WTC11 (cell line): ENCODE measurements at regions not wholly inside any gene's neighbourhood (a gene's known extent, or its start where the extent isn't known, plus 50 kb on each side); places are given as distances from the start of the nearest gene placed in this dataset.

Experiments
- ATAC-seq: fragments of 200-7000 bp; cut with Tn5 transposase; 2 replicates; pipeline ENCODE4 v1.10.0; 2021; ENCODE audit warnings: mild to moderate bottlenecking, moderate library complexity
- CTCF ChIA-PET: fragments of 300-600 bp; sonication (Branson Sonifier 250); formaldehyde crosslinking; loops from one replicate; lab custom pipeline; 2021; ENCODE audit warnings: antibody characterized with exemption; lab: Charles Lee
- POLR2A ChIA-PET: fragments of 350-600 bp; sonication (Branson Sonifier 250); formaldehyde crosslinking; loops from one replicate; lab custom pipeline; 2021; ENCODE audit warnings: antibody characterized with exemption; lab: Charles Lee
- DNase-seq: peaks from one replicate; pipeline ENCODE4 v3.0.0; 2021; ENCODE audit warnings: low spot score
- H3K27ac Mint-ChIP-seq: 2 replicates; pipeline ENCODE4 v1.8.0; 2021; ENCODE audit warnings: mixed read lengths
- H3K27me3 Mint-ChIP-seq: 2 replicates; pipeline ENCODE4 v1.8.0; 2021; ENCODE audit warnings: low read depth, mild to moderate bottlenecking, moderate library complexity, mixed read lengths
- H3K36me3 Mint-ChIP-seq: 2 replicates; pipeline ENCODE4 v1.8.0; 2021; ENCODE audit warnings: mixed read lengths
- H3K4me1 Mint-ChIP-seq: 2 replicates; pipeline ENCODE4 v1.8.0; 2022; ENCODE audit warnings: mixed read lengths
- H3K4me3 Mint-ChIP-seq: 2 replicates; pipeline ENCODE4 v1.8.0; 2021; ENCODE audit warnings: mild to moderate bottlenecking, moderate library complexity, mixed read lengths
- H3K9me3 Mint-ChIP-seq: 2 replicates; pipeline ENCODE4 v1.8.0; 2021; ENCODE audit warnings: mixed read lengths
- CBFB ChIP-seq: sonication (generic); formaldehyde crosslinking; IDR thresholded peaks from 2 replicates; pipeline ENCODE4 v1.8.1; 2022; ENCODE audit warnings: mild to moderate bottlenecking, low read depth, missing genetic modification reagents
- ESRRA ChIP-seq: sonication (generic); formaldehyde crosslinking; IDR thresholded peaks from 2 replicates; pipeline ENCODE4 v1.8.1; 2022; ENCODE audit warnings: mild to moderate bottlenecking, missing genetic modification reagents, borderline replicate concordance
- FOXJ3 ChIP-seq: sonication (generic); formaldehyde crosslinking; IDR thresholded peaks from 2 replicates; pipeline ENCODE4 v1.9.0; 2021; ENCODE audit warnings: missing genetic modification reagents, mild to moderate bottlenecking, borderline replicate concordance
- JAZF1 ChIP-seq: fragments of 250-450 bp; sonication (Bioruptor Pico); IDR thresholded peaks from 2 replicates; pipeline ENCODE4 v1.9.0; 2021; ENCODE audit warnings: moderate library complexity, mild to moderate bottlenecking, inconsistent platforms
- NFATC4 ChIP-seq: fragments of 250-450 bp; sonication (Bioruptor Pico); IDR thresholded peaks from 2 replicates; pipeline ENCODE4 v1.9.0; 2021; ENCODE audit warnings: mild to moderate bottlenecking
- OVOL2 ChIP-seq: fragments of 250-450 bp; sonication (Bioruptor Pico); IDR thresholded peaks from 2 replicates; pipeline ENCODE4 v1.9.0; 2021; ENCODE audit warnings: mild to moderate bottlenecking, borderline replicate concordance
- SP1 ChIP-seq: sonication (generic); formaldehyde crosslinking; conservative IDR thresholded peaks from 2 replicates; pipeline ENCODE4 v1.8.1; 2022; ENCODE audit warnings: missing genetic modification reagents
- TCF7 ChIP-seq: sonication (generic); formaldehyde crosslinking; IDR thresholded peaks from 2 replicates; pipeline ENCODE4 v1.8.0; 2022; ENCODE audit warnings: mild to moderate bottlenecking, low read depth, missing genetic modification reagents, moderate library complexity
- TP53 ChIP-seq: sonication (generic); formaldehyde crosslinking; IDR thresholded peaks from 2 replicates; pipeline ENCODE4 v1.8.1; 2023; ENCODE audit warnings: mild to moderate bottlenecking, missing genetic modification reagents
- ZNF219 ChIP-seq: sonication (generic); formaldehyde crosslinking; IDR thresholded peaks from 2 replicates; pipeline ENCODE4 v1.8.0; 2023; ENCODE audit warnings: missing genetic modification reagents, mild to moderate bottlenecking, borderline replicate concordance
- ZNF396 ChIP-seq: fragments of 250-450 bp; sonication (Bioruptor Pico); IDR thresholded peaks from 2 replicates; pipeline ENCODE4 v1.8.0; 2021; ENCODE audit warnings: mild to moderate bottlenecking, moderate library complexity, borderline replicate concordance
- ZNF416 ChIP-seq: fragments of 250-450 bp; sonication (Bioruptor Pico); IDR thresholded peaks from 2 replicates; pipeline ENCODE4 v1.9.0; 2021; ENCODE audit warnings: mild to moderate bottlenecking, inconsistent platforms
- ZNF671 ChIP-seq: fragments of 250-450 bp; sonication (Bioruptor Pico); IDR thresholded peaks from 2 replicates; pipeline ENCODE4 v1.8.0; 2021; ENCODE audit warnings: mild to moderate bottlenecking
- TF ChIP-seq, protein P1 (sequence below): fragments of 250-450 bp; sonication (Bioruptor Pico); IDR thresholded peaks from 2 replicates; pipeline ENCODE4 v1.9.0; 2021; ENCODE audit warnings: mild to moderate bottlenecking
- TF ChIP-seq, protein P2 (sequence below): sonication (generic); formaldehyde crosslinking; IDR thresholded peaks from 2 replicates; pipeline ENCODE4 v1.8.1; 2022; ENCODE audit warnings: low read depth, mild to moderate bottlenecking, moderate library complexity, missing genetic modification reagents, borderline replicate concordance
- TF ChIP-seq, protein P3 (sequence below): sonication (generic); formaldehyde crosslinking; IDR thresholded peaks from 2 replicates; pipeline ENCODE4 v1.8.1; 2022; ENCODE audit warnings: mild to moderate bottlenecking, moderate library complexity, missing genetic modification reagents
- TF ChIP-seq, protein P4 (sequence below): sonication (generic); formaldehyde crosslinking; IDR thresholded peaks from 2 replicates; pipeline ENCODE4 v1.8.1; 2022; ENCODE audit warnings: mild to moderate bottlenecking, missing genetic modification reagents, moderate library complexity, borderline replicate concordance
- TF ChIP-seq, protein P5 (sequence below): fragments of 250-450 bp; sonication (Bioruptor Pico); conservative IDR thresholded peaks from 2 replicates; pipeline ENCODE4 v1.9.0; 2021; ENCODE audit warnings: mild to moderate bottlenecking
- TF ChIP-seq, protein P6 (sequence below): sonication (generic); formaldehyde crosslinking; IDR thresholded peaks from 2 replicates; pipeline ENCODE4 v1.8.0; 2023; ENCODE audit warnings: mild to moderate bottlenecking, missing genetic modification reagents

DNA sequence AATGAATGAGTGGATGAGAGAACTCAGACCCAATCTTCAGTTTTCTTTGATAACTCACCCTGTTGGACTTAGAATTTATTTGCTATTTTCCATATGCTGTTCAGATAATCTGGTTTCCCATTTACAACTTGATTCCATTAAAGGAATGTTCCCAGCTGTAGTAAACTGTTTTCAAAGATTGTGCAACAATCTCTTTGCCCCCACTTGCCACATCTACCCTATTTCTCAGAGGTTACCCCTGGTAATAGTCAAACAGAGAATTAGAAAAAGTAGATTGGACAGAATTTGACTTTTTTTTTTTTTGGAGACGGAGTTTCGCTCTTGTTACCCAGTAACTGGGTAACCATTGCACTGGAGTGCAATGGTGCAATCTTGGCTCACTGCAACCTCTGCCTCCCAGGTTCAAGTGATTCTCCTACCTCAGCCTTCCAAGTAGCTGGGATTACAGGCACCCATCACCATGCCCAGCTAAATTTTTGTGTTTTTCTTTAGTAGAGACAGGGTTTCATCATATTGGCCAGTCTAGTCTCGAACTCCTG is 93.4 kb upstream of the SIX2 start (continued):
- TF ChIP-seq, protein P1, sequence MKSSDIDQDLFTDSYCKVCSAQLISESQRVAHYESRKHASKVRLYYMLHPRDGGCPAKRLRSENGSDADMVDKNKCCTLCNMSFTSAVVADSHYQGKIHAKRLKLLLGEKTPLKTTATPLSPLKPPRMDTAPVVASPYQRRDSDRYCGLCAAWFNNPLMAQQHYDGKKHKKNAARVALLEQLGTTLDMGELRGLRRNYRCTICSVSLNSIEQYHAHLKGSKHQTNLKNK = no peak
- no peak for TF ChIP-seq JAZF1
- no peak for TF ChIP-seq FOXJ3 (CRISPR knock-in tag)

DNA sequence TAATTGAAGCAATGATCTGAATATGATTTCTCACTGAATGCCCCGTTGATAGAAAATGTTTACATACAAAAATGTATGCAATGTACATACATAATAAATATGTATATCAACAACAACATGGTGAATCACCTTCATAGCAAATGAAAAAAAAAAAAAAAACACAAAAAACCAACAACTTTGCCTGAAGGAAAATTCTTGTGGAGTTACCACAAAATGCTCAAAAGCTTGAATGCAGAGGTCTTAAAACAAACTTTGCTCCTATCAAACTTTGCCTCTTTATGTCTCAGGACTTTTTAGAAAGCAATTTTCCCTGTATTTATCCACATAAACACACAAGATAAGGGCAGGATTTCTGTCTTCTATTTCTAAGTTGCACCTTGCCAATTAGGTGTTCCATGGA is 92.9 kb upstream of the SIX2 start:
- TF ChIP-seq NFATC4 (CRISPR knock-in tag) (no peak), ZNF671 (no peak), ZNF416 (no peak), ZNF396 (CRISPR knock-in tag) (no peak), ESRRA (CRISPR knock-in tag) (no peak), ZNF219 (no peak), TP53 (no peak), TCF7 (no peak), CBFB (no peak), SP1 (no peak), OVOL2 (CRISPR knock-in tag) (no peak)
- TF ChIP-seq, protein P2, sequence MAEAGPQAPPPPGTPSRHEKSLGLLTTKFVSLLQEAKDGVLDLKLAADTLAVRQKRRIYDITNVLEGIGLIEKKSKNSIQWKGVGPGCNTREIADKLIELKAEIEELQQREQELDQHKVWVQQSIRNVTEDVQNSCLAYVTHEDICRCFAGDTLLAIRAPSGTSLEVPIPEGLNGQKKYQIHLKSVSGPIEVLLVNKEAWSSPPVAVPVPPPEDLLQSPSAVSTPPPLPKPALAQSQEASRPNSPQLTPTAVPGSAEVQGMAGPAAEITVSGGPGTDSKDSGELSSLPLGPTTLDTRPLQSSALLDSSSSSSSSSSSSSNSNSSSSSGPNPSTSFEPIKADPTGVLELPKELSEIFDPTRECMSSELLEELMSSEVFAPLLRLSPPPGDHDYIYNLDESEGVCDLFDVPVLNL (CRISPR knock-in tag) = no peak
- TF ChIP-seq, protein P3, sequence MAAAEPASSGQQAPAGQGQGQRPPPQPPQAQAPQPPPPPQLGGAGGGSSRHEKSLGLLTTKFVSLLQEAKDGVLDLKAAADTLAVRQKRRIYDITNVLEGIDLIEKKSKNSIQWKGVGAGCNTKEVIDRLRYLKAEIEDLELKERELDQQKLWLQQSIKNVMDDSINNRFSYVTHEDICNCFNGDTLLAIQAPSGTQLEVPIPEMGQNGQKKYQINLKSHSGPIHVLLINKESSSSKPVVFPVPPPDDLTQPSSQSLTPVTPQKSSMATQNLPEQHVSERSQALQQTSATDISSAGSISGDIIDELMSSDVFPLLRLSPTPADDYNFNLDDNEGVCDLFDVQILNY (CRISPR knock-in tag) = no peak
- TF ChIP-seq, protein P4, sequence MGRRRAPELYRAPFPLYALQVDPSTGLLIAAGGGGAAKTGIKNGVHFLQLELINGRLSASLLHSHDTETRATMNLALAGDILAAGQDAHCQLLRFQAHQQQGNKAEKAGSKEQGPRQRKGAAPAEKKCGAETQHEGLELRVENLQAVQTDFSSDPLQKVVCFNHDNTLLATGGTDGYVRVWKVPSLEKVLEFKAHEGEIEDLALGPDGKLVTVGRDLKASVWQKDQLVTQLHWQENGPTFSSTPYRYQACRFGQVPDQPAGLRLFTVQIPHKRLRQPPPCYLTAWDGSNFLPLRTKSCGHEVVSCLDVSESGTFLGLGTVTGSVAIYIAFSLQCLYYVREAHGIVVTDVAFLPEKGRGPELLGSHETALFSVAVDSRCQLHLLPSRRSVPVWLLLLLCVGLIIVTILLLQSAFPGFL = no peak
- TF ChIP-seq, protein P5, sequence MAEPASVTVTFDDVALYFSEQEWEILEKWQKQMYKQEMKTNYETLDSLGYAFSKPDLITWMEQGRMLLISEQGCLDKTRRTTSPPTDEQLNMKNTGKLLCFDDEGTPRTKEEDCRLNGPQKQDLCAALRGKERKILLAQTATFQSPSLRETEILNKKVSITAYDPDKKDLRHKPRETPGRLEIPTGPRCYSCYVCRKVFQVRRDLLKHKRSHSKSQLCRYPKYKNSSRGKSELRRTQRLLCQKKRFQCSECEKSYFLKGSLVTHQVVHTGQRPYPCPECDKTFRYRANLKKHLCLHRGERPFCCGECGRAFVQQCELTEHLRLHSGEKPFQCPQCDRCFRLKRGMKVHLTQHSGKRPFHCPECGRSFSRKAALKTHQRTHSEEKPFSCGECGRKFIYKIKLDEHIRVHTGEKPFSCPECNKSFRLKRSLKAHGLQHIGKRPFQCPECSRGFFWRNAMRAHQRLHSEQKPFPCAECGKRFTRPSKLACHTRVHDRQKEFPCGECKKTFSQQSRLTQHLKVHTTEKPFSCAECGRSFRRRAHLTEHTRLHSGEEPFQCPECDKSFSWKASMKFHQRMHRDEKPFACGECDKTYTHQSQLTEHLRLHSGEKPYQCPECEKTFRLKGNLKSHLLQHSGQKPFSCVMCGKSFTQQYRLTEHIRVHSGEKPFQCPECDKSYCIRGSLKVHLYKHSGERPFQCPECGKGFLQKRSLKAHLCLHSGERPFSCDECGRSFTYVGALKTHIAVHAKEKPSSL (CRISPR knock-in tag) = no peak
- TF ChIP-seq, protein P6, sequence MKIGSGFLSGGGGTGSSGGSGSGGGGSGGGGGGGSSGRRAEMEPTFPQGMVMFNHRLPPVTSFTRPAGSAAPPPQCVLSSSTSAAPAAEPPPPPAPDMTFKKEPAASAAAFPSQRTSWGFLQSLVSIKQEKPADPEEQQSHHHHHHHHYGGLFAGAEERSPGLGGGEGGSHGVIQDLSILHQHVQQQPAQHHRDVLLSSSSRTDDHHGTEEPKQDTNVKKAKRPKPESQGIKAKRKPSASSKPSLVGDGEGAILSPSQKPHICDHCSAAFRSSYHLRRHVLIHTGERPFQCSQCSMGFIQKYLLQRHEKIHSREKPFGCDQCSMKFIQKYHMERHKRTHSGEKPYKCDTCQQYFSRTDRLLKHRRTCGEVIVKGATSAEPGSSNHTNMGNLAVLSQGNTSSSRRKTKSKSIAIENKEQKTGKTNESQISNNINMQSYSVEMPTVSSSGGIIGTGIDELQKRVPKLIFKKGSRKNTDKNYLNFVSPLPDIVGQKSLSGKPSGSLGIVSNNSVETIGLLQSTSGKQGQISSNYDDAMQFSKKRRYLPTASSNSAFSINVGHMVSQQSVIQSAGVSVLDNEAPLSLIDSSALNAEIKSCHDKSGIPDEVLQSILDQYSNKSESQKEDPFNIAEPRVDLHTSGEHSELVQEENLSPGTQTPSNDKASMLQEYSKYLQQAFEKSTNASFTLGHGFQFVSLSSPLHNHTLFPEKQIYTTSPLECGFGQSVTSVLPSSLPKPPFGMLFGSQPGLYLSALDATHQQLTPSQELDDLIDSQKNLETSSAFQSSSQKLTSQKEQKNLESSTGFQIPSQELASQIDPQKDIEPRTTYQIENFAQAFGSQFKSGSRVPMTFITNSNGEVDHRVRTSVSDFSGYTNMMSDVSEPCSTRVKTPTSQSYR = no peak
- no peaks in the 10 kb centered on the region for H3K4me1 Mint-ChIP-seq
- ATAC-seq = no peak
- no peak overlapping the region for H3K27ac Mint-ChIP-seq
- H3K36me3 Mint-ChIP-seq = no peaks in the 10 kb centered on the region
- H3K27me3 Mint-ChIP-seq = no peaks in the 10 kb centered on the region
- CTCF ChIA-PET = interaction anchor here (0.7 kb wide), 1 partner anchor 12 kb away, joined by 4 read pairs; no protein-coding TSS in a partner anchor
- no peak for DNase-seq
- no peak overlapping the region for H3K4me3 Mint-ChIP-seq
- POLR2A ChIA-PET = no interaction called here
- no peaks in the 10 kb centered on the region for H3K9me3 Mint-ChIP-seq
